GF-D8 (cell line): ENCODE measurements at regions not wholly inside any gene's neighbourhood (a gene's known extent, or its start where the extent isn't known, plus 50 kb on each side); places are given as distances from the start of the nearest gene placed in this dataset.
"Not testable (repeated sequence)": the region's sequence is repeated elsewhere in the genome, so short reads cannot be mapped to it uniquely, and the experiment has no call there.

Experiments
- DNase-seq: peaks from one replicate; lab custom pipeline; 2025; lab: John Stamatoyannopoulos, UW

GRCh38 chr1:55823541-55824250, 608.5 kb upstream of the USP24 start:
- no peak for DNase-seq

- no peak for DNase-seq
These were observed 607.7 kb upstream of the USP24 start for GRCh38 chr1:55822891-55823290.

GRCh38 chr1:55821234-55821633, 606.1 kb upstream of the USP24 start:
- no peak for DNase-seq

GRCh38 chr1:55820501-55820900, 605.3 kb upstream of the USP24 start:
- DNase-seq, result no peak

GRCh38 chr1:55819011-55819410, 603.8 kb upstream of the USP24 start:
- DNase-seq, result no peak

GRCh38 chr1:55816456-55817426, 601.6 kb upstream of the USP24 start:
- no peak for DNase-seq

- DNase-seq, result no peak
These were observed 600.7 kb upstream of the USP24 start for GRCh38 chr1:55815745-55816455.

- no peak for DNase-seq
These were observed 599.8 kb upstream of the USP24 start for GRCh38 chr1:55814967-55815366.

- no peak for DNase-seq
These were observed 598.5 kb upstream of the USP24 start for GRCh38 chr1:55813618-55814017.

GRCh38 chr1:55812281-55812680, 597.1 kb upstream of the USP24 start:
- no peak for DNase-seq

GRCh38 chr1:55808263-55808662, 593.1 kb upstream of the USP24 start:
- no peak for DNase-seq

GRCh38 chr1:55803429-55803828, 588.3 kb upstream of the USP24 start:
- DNase-seq, result no peak

GRCh38 chr1:55801481-55801880, 586.3 kb upstream of the USP24 start:
- DNase-seq, result no peak

- no peak for DNase-seq
These were observed 585.3 kb upstream of the USP24 start for GRCh38 chr1:55800503-55800902.

- no peak for DNase-seq
These were observed 578.7 kb upstream of the USP24 start for GRCh38 chr1:55793856-55794255.

- DNase-seq, result no peak
These were observed 577.7 kb upstream of the USP24 start for GRCh38 chr1:55792870-55793269.

- DNase-seq, result no peak
These were observed 574.3 kb upstream of the USP24 start for GRCh38 chr1:55789466-55789865.

GRCh38 chr1:55786396-55786795, 571.2 kb upstream of the USP24 start:
- no peak for DNase-seq

- DNase-seq, result not testable (repeated sequence)
These were observed 569.8 kb upstream of the USP24 start for GRCh38 chr1:55784941-55785450.

- no peak for DNase-seq
These were observed 566.8 kb upstream of the USP24 start for GRCh38 chr1:55781944-55782482.

GRCh38 chr1:55781003-55781402, 565.8 kb upstream of the USP24 start:
- DNase-seq, result no peak

- no peak for DNase-seq
These were observed 562.4 kb upstream of the USP24 start for GRCh38 chr1:55777545-55777944.
